H1 (cell line): ENCODE measurements at regions not wholly inside any gene's neighbourhood (a gene's known extent, or its start where the extent isn't known, plus 50 kb on each side); places are given as distances from the start of the nearest gene placed in this dataset.

Experiments used
- CTCF ChIA-PET: fragments of 300-600 bp; sonication (Branson Sonifier 250); formaldehyde crosslinking; loops from one replicate; lab custom pipeline; 2021; ENCODE audit not compliant: partially characterized antibody; lab: Charles Lee
- POLR2A ChIA-PET: fragments of 300-600 bp; sonication (Branson Sonifier 250); formaldehyde crosslinking; loops from one replicate; lab custom pipeline; 2021; ENCODE audit warnings: inconsistent platforms; ENCODE audit not compliant: partially characterized antibody; lab: Charles Lee
- DNase-seq, 2 experiments: peaks; one replicate each; pipeline versions ENCODE4 v3.0.0 to v3.0.0-alpha.2; 2010 to 2022; ENCODE audit warnings: low spot score in 2 of 2, low read depth in 1 of 2, mixed read lengths in 1 of 2
- FAIRE-seq: peaks from 2 replicates; lab custom pipeline; 2011; peaks lifted over from hg19 to GRCh38; lab: Jason Lieb, UNC
- H2AFZ ChIP-seq: 2 replicates; pipeline ENCODE4 v1.8.1; 2012; ENCODE audit warnings: low read length, inconsistent platforms
- H2AK5ac ChIP-seq: 2 replicates; pipeline ENCODE4 v1.6.1; 2013; ENCODE audit warnings: low read depth, low read length
- H2BK120ac ChIP-seq: replicated peaks from 2 replicates; pipeline ENCODE3; 2013; ENCODE audit warnings: low read depth, low read length, inconsistent platforms
- H2BK12ac ChIP-seq: 2 replicates; pipeline ENCODE4 v1.6.1; 2013; ENCODE audit warnings: low read depth, low read length
- H2BK15ac ChIP-seq: 2 replicates; pipeline ENCODE4 v1.6.1; 2013; ENCODE audit warnings: low read length
- H2BK20ac ChIP-seq: 2 replicates; pipeline ENCODE4 v1.6.1; 2013; ENCODE audit warnings: low read length
- H2BK5ac ChIP-seq: 2 replicates; pipeline ENCODE4 v1.6.1; 2013; ENCODE audit warnings: low read depth, low read length
- H3K14ac ChIP-seq: 2 replicates; pipeline ENCODE4 v1.6.1; 2013; ENCODE audit warnings: inconsistent platforms; ENCODE audit not compliant: insufficient read length
- H3K18ac ChIP-seq: 2 replicates; pipeline ENCODE4 v1.6.1; 2013; ENCODE audit warnings: low read length; ENCODE audit errors: extremely low read depth
- H3K23ac ChIP-seq: 2 replicates; pipeline ENCODE4 v1.6.1; 2013; ENCODE audit warnings: inconsistent platforms; ENCODE audit not compliant: insufficient read length
- H3K23me2 ChIP-seq: 2 replicates; pipeline ENCODE4 v1.6.1; 2013; ENCODE audit warnings: low read depth, low read length
- H3K27ac ChIP-seq: 2 replicates; pipeline ENCODE4 v1.6.1; 2011; ENCODE audit warnings: low read depth, low read length, inconsistent platforms
- H3K27me3 ChIP-seq, 4 experiments: replicated peaks in 1 of 4; 1 replicate in 1 of 4; 2 replicates in 3 of 4; pipeline versions ENCODE4 v1.6.1 to v1.8.1; 2011 to 2013; ENCODE audit warnings: low read length in 3 of 4, mild to moderate bottlenecking in 3 of 4, inconsistent platforms in 2 of 4, mixed read lengths in 2 of 4, moderate library complexity in 1 of 4; ENCODE audit not compliant: control insufficient read depth in 3 of 4, insufficient read depth in 3 of 4; ENCODE audit errors: extremely low read depth in 1 of 4
- H3K36me3 ChIP-seq, 4 experiments: 2 replicates each; pipeline versions ENCODE4 v1.6.1 to v1.8.1; 2011 to 2013; ENCODE audit warnings: mild to moderate bottlenecking in 4 of 4, low read length in 3 of 4, moderate library complexity in 2 of 4, control low read depth in 1 of 4, inconsistent platforms in 1 of 4; ENCODE audit not compliant: insufficient read depth in 4 of 4, control insufficient read depth in 2 of 4
- H3K4ac ChIP-seq: replicated peaks from 2 replicates; pipeline ENCODE3; 2013; ENCODE audit warnings: low read length, low read depth, mixed read lengths, inconsistent platforms; ENCODE audit not compliant: insufficient read length
- H3K4me1 ChIP-seq, 4 experiments: replicated peaks in 1 of 4; 1 replicate in 1 of 4; 2 replicates in 3 of 4; pipeline versions ENCODE4 v1.6.1 to v1.8.1; 2011 to 2013; ENCODE audit warnings: low read length in 3 of 4, inconsistent platforms in 2 of 4, mixed read lengths in 1 of 4; ENCODE audit not compliant: insufficient read depth in 4 of 4, control insufficient read depth in 3 of 4
- H3K4me2 ChIP-seq, 2 experiments: 2 replicates each; pipeline versions ENCODE4 v1.6.1 to v1.8.1; 2011 to 2013; ENCODE audit warnings: low read depth in 2 of 2, low read length in 2 of 2, control low read depth in 1 of 2, inconsistent platforms in 1 of 2, mild to moderate bottlenecking in 1 of 2; ENCODE audit not compliant: insufficient read depth in 1 of 2
- H3K4me3 ChIP-seq, 4 experiments: fragments of 200-600, 300-600 bp in 1 of 4; sonication (generic), shearing (Covaris generic), sonication (Bioruptor Twin) in 1 of 4; 2 replicates each; pipeline versions ENCODE4 v1.5.1 to v1.8.1; 2011 to 2016; ENCODE audit warnings: low read length in 4 of 4, low read depth in 3 of 4, control low read depth in 2 of 4, inconsistent platforms in 2 of 4, mild to moderate bottlenecking in 2 of 4, mixed read lengths in 1 of 4, moderate library complexity in 1 of 4; ENCODE audit not compliant: insufficient read depth in 2 of 4; ENCODE audit errors: extremely low read depth in 1 of 4
- H3K56ac ChIP-seq: replicated peaks from 2 replicates; pipeline ENCODE3; 2013; ENCODE audit warnings: low read depth, mild to moderate bottlenecking, mixed read lengths, low read length, inconsistent platforms; ENCODE audit not compliant: insufficient read length
- H3K79me1 ChIP-seq: 2 replicates; pipeline ENCODE4 v1.6.1; 2013; ENCODE audit warnings: low read depth, low read length, control low read depth
- H3K79me2 ChIP-seq, 2 experiments: 2 replicates each; pipeline versions ENCODE4 v1.6.1 to v1.8.1; 2012 to 2013; ENCODE audit warnings: low read length in 2 of 2, mild to moderate bottlenecking in 2 of 2, inconsistent platforms in 1 of 2; ENCODE audit not compliant: insufficient read depth in 2 of 2, control insufficient read depth in 1 of 2
- H3K9ac ChIP-seq, 4 experiments: replicated peaks in 1 of 4; 1 replicate in 1 of 4; 2 replicates in 3 of 4; pipeline versions ENCODE4 v1.6.1 to v1.8.1; 2011 to 2013; ENCODE audit warnings: low read depth in 3 of 4, low read length in 3 of 4, control low read depth in 2 of 4, mild to moderate bottlenecking in 2 of 4, moderate library complexity in 2 of 4, inconsistent platforms in 1 of 4; ENCODE audit errors: extremely low read depth in 1 of 4
- H3K9me3 ChIP-seq, 2 experiments: 2 replicates each; pipeline versions ENCODE4 v1.6.1 to v1.8.1; 2012 to 2013; ENCODE audit warnings: mild to moderate bottlenecking in 2 of 2, moderate library complexity in 2 of 2, control low read depth in 1 of 2, inconsistent platforms in 1 of 2, low read depth in 1 of 2, low read length in 1 of 2, mixed read lengths in 1 of 2; ENCODE audit not compliant: insufficient read depth in 2 of 2
- H4K20me1 ChIP-seq, 2 experiments: replicated peaks in 1 of 2; 2 replicates each; pipeline versions ENCODE3 to v1.8.1; 2011 to 2013; ENCODE audit warnings: inconsistent platforms in 2 of 2, low read length in 2 of 2, mild to moderate bottlenecking in 1 of 2; ENCODE audit not compliant: insufficient read depth in 2 of 2, control insufficient read depth in 1 of 2
- H4K5ac ChIP-seq: 2 replicates; pipeline ENCODE4 v1.6.1; 2013; ENCODE audit warnings: low read length, low read depth, mixed read lengths, inconsistent platforms; ENCODE audit not compliant: insufficient read length
- H4K8ac ChIP-seq: 2 replicates; pipeline ENCODE4 v1.8.0; 2013; ENCODE audit warnings: mild to moderate bottlenecking, moderate library complexity, low read length, inconsistent platforms; ENCODE audit not compliant: insufficient read depth; ENCODE audit errors: extremely low read depth
- H4K91ac ChIP-seq: replicated peaks from 2 replicates; pipeline ENCODE3; 2013; ENCODE audit warnings: low read length, mixed read lengths, inconsistent platforms; ENCODE audit not compliant: insufficient read length
- CBX5 ChIP-seq: fragments of 300-800, 300-1000 bp; sonication (generic); IDR thresholded peaks from 2 replicates; pipeline ENCODE4 v1.7.1; 2016; ENCODE audit warnings: antibody characterized with exemption, low read length, low read depth
- CHD1 ChIP-seq: IDR thresholded peaks from 2 replicates; pipeline ENCODE4 v1.6.1; 2012; ENCODE audit warnings: low read depth, low read length, improper control_type of control experiment
- KDM1A ChIP-seq: fragments of 200-600, 300-600 bp; sonication (generic); IDR thresholded peaks from 2 replicates; pipeline ENCODE4 v1.7.1; 2016; ENCODE audit warnings: mild to moderate bottlenecking, low read length, borderline replicate concordance
- KDM5A ChIP-seq: fragments of 200-600 bp; IDR thresholded peaks from 2 replicates; pipeline ENCODE4 v1.7.1; 2012; ENCODE audit warnings: mild to moderate bottlenecking, low read length, inconsistent platforms, mixed read lengths
- SIX5 ChIP-seq: IDR thresholded peaks from 2 replicates; pipeline ENCODE4 v1.6.1; 2011; ENCODE audit warnings: mild to moderate bottlenecking, low read depth, low read length
- SRF ChIP-seq: IDR thresholded peaks from 2 replicates; pipeline ENCODE4 v1.6.1; 2011; ENCODE audit warnings: mild to moderate bottlenecking, low read depth, low read length, moderate library complexity
- WGBS, 2 experiments: shearing (Covaris generic) in 1 of 2; methylation state at CpG; one replicate each; pipeline versions ENCODE4 v1.1.6 to v1.1.7; 2013 to 2015; ENCODE audit warnings: low lambda C conversion rate in 2 of 2, mixed read lengths in 2 of 2, inconsistent platforms in 1 of 2, low coverage in 1 of 2, missing lambda C conversion rate in 1 of 2; ENCODE audit not compliant: insufficient replicate concordance in 2 of 2, insufficient coverage in 1 of 2, insufficient read length in 1 of 2; ENCODE audit errors: extremely low coverage in 1 of 2, missing lambda C conversion rate in 1 of 2; 5-methylcytosine and 5-hydroxymethylcytosine counted together

GRCh38 chr1:104266612-104267011 lies 516.9 kb downstream of the AMY1C start:
- Histone ChIP-seq H3K9ac (no peak overlapping the region), H2BK120ac (no peak overlapping the region), H4K5ac (no peak overlapping the region), H3K14ac (no peak overlapping the region), H3K9me3 (no peaks in the 10 kb centered on the region), H3K4me2 (no peak overlapping the region), H3K4me1 (no peaks in the 10 kb centered on the region), H2AK5ac (no peak overlapping the region), H3K23ac (no peak overlapping the region), H2BK5ac (no peak overlapping the region), H3K36me3 (no peaks in the 10 kb centered on the region), H3K23me2 (no peaks in the 10 kb centered on the region), H3K18ac (no peak overlapping the region), H2BK12ac (no peak overlapping the region), H3K27me3 (no peaks in the 10 kb centered on the region), H3K79me1 (no peaks in the 10 kb centered on the region), H2BK20ac (no peak overlapping the region), H3K56ac (no peak overlapping the region), H4K20me1 (no peaks in the 10 kb centered on the region), H4K91ac (no peak overlapping the region), H3K79me2 (no peaks in the 10 kb centered on the region), H3K27ac (no peak overlapping the region), H3K4ac (no peak overlapping the region), H4K8ac (no peak overlapping the region), H2AFZ (no peak overlapping the region), H3K4me3 (no peak overlapping the region), H2BK15ac (no peak overlapping the region)
- ChIA-PET CTCF (no interaction called here), POLR2A (no interaction called here)
- TF ChIP-seq KDM1A (no peak), CHD1 (no peak), SRF (no peak), SIX5 (no peak), CBX5 (no peak), KDM5A (no peak)
- DNase-seq (no peak), FAIRE-seq (no peak)
- 84% methylated on average over 1 of the region's 1 CpG; no CpG with 5 or more reads in 1 of the 2 experiments for WGBS, 2 experiments
